Left ventricle myocardium inferior (tissue), 1 donor: ENCODE measurements at regions not wholly inside any gene's neighbourhood (a gene's known extent, or its start where the extent isn't known, plus 50 kb on each side); places are given as distances from the start of the nearest gene placed in this dataset.

ENCODE experiments used
- DNase-seq: peaks from one replicate; pipeline ENCODE4 v3.0.0-alpha.2; 2020
- H3K27ac ChIP-seq: fragments of 200-600 bp; replicated peaks from 2 replicates; pipeline ENCODE4 v1.8.0; 2021
- H3K27me3 ChIP-seq: fragments of 200-600 bp; 2 replicates; pipeline ENCODE4 v1.8.0; 2021; ENCODE audit warnings: low read depth
- H3K36me3 ChIP-seq: fragments of 200-600 bp; 2 replicates; pipeline ENCODE4 v1.8.0; 2021
- H3K4me1 ChIP-seq: fragments of 200-600 bp; 2 replicates; pipeline ENCODE4 v1.8.0; 2021
- H3K4me3 ChIP-seq: fragments of 200-600 bp; 2 replicates; pipeline ENCODE4 v1.8.0; 2021; ENCODE audit warnings: mild to moderate bottlenecking, moderate library complexity
- H3K9me3 ChIP-seq: fragments of 200-600 bp; replicated peaks from 2 replicates; pipeline ENCODE4 v1.8.0; 2021
- intact Hi-C: fragments of 100-400 bp; cut with micrococcal nuclease; formaldehyde crosslinking; loops from one replicate; pipeline ENCODE4 v1.11.0; 2022
- TF ChIP-seq, protein P1 (sequence below): fragments of 200-600 bp; IDR thresholded peaks from 2 replicates; pipeline ENCODE4 v1.8.0; 2021; ENCODE audit warnings: antibody characterized with exemption, mild to moderate bottlenecking, borderline replicate concordance
- donor health status: DM: no; HTN: yes; CAD: no; lungs with severe emphysema.

DNA sequence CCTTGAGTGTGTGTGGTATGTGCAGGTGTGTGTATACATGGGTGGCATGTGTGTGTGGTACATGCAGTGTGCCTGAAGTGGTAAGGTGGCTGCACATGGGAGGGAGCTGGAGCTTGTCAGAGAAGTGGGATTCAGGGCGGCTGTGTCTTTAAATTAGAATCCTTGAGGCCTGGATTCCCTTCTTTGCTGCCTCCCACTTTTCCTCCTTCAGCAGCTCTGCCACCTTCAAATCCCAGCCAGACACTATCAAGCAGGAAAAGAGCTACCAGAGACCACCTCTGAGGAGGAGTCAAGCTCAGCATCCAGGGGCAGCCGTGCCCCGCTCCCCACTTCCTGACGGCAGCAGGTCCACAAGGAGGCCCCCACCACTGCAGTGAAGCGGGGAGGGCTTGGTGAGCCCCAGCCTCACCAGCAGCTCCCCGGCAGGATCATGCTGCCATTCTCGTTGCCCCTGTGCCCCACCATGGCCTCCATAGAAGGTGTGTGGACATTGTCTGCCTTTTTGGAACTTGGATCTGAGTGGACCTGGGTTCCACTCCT is 131.0 kb upstream of the MLN start:
- Histone ChIP-seq H3K4me3 (no peak overlapping the region), H3K36me3 (no peaks in the 10 kb centered on the region), H3K27ac (no peak overlapping the region), H3K27me3 (peaks cover 99% of the 10 kb centered on the region), H3K9me3 (peaks cover 6% of the 10 kb centered on the region), H3K4me1 (no peaks in the 10 kb centered on the region)
- TF ChIP-seq, protein P1, sequence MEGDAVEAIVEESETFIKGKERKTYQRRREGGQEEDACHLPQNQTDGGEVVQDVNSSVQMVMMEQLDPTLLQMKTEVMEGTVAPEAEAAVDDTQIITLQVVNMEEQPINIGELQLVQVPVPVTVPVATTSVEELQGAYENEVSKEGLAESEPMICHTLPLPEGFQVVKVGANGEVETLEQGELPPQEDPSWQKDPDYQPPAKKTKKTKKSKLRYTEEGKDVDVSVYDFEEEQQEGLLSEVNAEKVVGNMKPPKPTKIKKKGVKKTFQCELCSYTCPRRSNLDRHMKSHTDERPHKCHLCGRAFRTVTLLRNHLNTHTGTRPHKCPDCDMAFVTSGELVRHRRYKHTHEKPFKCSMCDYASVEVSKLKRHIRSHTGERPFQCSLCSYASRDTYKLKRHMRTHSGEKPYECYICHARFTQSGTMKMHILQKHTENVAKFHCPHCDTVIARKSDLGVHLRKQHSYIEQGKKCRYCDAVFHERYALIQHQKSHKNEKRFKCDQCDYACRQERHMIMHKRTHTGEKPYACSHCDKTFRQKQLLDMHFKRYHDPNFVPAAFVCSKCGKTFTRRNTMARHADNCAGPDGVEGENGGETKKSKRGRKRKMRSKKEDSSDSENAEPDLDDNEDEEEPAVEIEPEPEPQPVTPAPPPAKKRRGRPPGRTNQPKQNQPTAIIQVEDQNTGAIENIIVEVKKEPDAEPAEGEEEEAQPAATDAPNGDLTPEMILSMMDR = no peak
- intact Hi-C loops = no loop called here
- DNase-seq = no peak

- TF ChIP-seq, protein P1 = no peak
- Histone ChIP-seq H3K9me3 (peaks cover 17% of the 10 kb centered on the region), H3K27ac (no peak overlapping the region), H3K4me3 (no peak overlapping the region), H3K4me1 (no peaks in the 10 kb centered on the region), H3K27me3 (peaks cover 83% of the 10 kb centered on the region), H3K36me3 (no peaks in the 10 kb centered on the region)
- DNase-seq = no peak
- intact Hi-C loops = no loop called here
These were observed 129.3 kb upstream of the MLN start for GRCh38 chr6:33933101-33933500.

GRCh38 chr6:33931799-33932198 is 128.0 kb upstream of the MLN start:
- Histone ChIP-seq H3K36me3 (no peaks in the 10 kb centered on the region), H3K27me3 (peaks cover 72% of the 10 kb centered on the region), H3K4me3 (no peak overlapping the region), H3K27ac (no peak overlapping the region), H3K4me1 (no peaks in the 10 kb centered on the region), H3K9me3 (peaks cover 17% of the 10 kb centered on the region)
- TF ChIP-seq, protein P1 = no peak
- no peak for DNase-seq
- intact Hi-C loops = no loop called here

DNA sequence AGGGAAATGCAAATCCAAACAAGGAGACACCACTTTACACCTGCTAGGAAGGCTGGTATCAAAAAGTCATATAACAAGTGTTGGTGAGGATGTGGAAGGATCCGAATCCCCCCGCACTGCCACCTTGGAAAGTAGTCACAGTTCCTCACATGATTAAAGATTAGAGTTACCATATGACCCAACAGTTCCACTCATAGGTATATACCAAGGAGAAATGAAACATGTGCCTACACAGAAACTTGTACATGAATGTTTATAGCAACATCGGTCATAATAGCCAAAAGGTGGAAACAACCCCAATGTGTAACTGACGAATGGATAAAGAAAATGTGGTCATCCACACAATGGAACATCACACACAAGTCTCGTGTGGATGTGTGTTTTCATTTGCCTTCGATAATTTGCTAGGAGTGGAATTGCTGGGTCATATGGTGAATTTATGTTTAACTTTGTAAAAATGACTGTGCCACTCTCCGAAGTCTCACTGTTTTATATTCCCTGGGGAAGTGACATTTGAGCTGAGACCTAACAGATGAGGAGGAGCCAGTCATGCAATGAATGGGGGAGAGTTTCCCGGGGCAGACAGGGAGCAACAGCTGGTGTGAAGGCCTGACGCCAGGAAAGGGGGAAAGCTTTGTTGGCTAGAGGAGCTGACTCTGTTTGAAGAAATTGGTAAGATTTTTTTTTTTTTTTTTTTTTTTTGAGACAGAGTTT is 125.9 kb upstream of the MLN start:
- H3K27ac ChIP-seq = no peak overlapping the region
- peak; percentile 39 for DNase-seq
- peaks cover 15% of the 10 kb centered on the region for H3K9me3 ChIP-seq
- H3K4me1 ChIP-seq = no peaks in the 10 kb centered on the region
- no peak overlapping the region for H3K4me3 ChIP-seq
- intact Hi-C loops = no loop called here
- TF ChIP-seq, protein P1 = no peak
- no peaks in the 10 kb centered on the region for H3K36me3 ChIP-seq
- H3K27me3 ChIP-seq = peaks cover 70% of the 10 kb centered on the region

- no peak overlapping the region for H3K27ac ChIP-seq
These were observed 123.8 kb upstream of the MLN start for GRCh38 chr6:33927616-33928015.

More at GRCh38 chr6:33927616-33928015, 123.8 kb upstream of the MLN start:
- no peaks in the 10 kb centered on the region for H3K4me1 ChIP-seq
- no peak for DNase-seq
- H3K9me3 ChIP-seq = peaks cover 15% of the 10 kb centered on the region
- H3K4me3 ChIP-seq = no peak overlapping the region
- no peaks in the 10 kb centered on the region for H3K36me3 ChIP-seq
- TF ChIP-seq, protein P1 = no peak
- intact Hi-C loops = no loop called here
- H3K27me3 ChIP-seq = peaks cover 64% of the 10 kb centered on the region
